ENCODE measurements at regions not wholly inside any gene's neighbourhood (a gene's known extent, or its start where the extent isn't known, plus 50 kb on each side); places are given as distances from the start of the nearest gene placed in this dataset.

GRCh38 chr3:192009903-192010302 is 548.9 kb downstream of the PYDC2 start:
- TF ChIP-seq POLR2A (IDR thresholded peaks at IDR 0.05) (no peak), CTCF (IDR thresholded peaks at IDR 0.05 in 8 of 11, conservative IDR thresholded peaks at IDR 0.05 in 3 of 11) (no peak), POLR2AphosphoS5 (IDR thresholded peaks at IDR 0.05) (no peak)
- Histone ChIP-seq H3K9me3 (peaks cover 0 to 24% (median 16%) of the 10 kb centered on the region in 8 donors), H3K4me1 (no peaks in the 10 kb centered on the region), H3K36me3 (no peaks in the 10 kb centered on the region), H3K27ac (no peak overlapping the region), H3K4me3 (no peak overlapping the region), H3K27me3 (replicated peaks in 1 of 7) (no peaks in the 10 kb centered on the region)
- intact Hi-C loops (cut with DNase I; ENCODE audit: low total_unique reads) = no loop called here
- no peak for DNase-seq
- 75 to 92% (median 84%) methylated on average over 2 of the region's 2 CpGs for WGBS, 5 donors

GRCh38 chr3:192010490-192010889 is 549.5 kb downstream of the PYDC2 start:
- no peak for DNase-seq
- WGBS, 5 donors = 44 to 73% (median 46%) methylated on average over 2 of the region's 2 CpGs
- intact Hi-C loops (cut with DNase I; ENCODE audit: low total_unique reads) = no loop called here
- H3K27me3 ChIP-seq (replicated peaks in 1 of 7) = no peaks in the 10 kb centered on the region
- H3K4me3 ChIP-seq = no peak overlapping the region
- peaks cover 0 to 24% (median 16%) of the 10 kb centered on the region in 8 donors for H3K9me3 ChIP-seq
- H3K27ac ChIP-seq = no peak overlapping the region
- no peaks in the 10 kb centered on the region for H3K4me1 ChIP-seq
- TF ChIP-seq CTCF (IDR thresholded peaks at IDR 0.05 in 8 of 11, conservative IDR thresholded peaks at IDR 0.05 in 3 of 11) (no peak), POLR2A (IDR thresholded peaks at IDR 0.05) (no peak), POLR2AphosphoS5 (IDR thresholded peaks at IDR 0.05) (no peak)
- no peaks in the 10 kb centered on the region for H3K36me3 ChIP-seq

GRCh38 chr3:192011137-192011536 is 550.2 kb downstream of the PYDC2 start:
- WGBS, 5 donors = 85 to 98% (median 89%) methylated on average over 1 of the region's 1 CpG
- TF ChIP-seq POLR2AphosphoS5 (IDR thresholded peaks at IDR 0.05) (no peak), POLR2A (IDR thresholded peaks at IDR 0.05) (no peak), CTCF (IDR thresholded peaks at IDR 0.05 in 8 of 11, conservative IDR thresholded peaks at IDR 0.05 in 3 of 11) (no peak)
- DNase-seq = no peak
- intact Hi-C loops (cut with DNase I; ENCODE audit: low total_unique reads) = no loop called here
- Histone ChIP-seq H3K9me3 (peaks cover 0 to 24% (median 16%) of the 10 kb centered on the region in 8 donors), H3K4me1 (no peaks in the 10 kb centered on the region), H3K27ac (no peak overlapping the region), H3K27me3 (replicated peaks in 1 of 7) (no peaks in the 10 kb centered on the region), H3K36me3 (no peaks in the 10 kb centered on the region), H3K4me3 (no peak overlapping the region)

GRCh38 chr3:192013110-192013509 is 552.1 kb downstream of the PYDC2 start:
- no peak for DNase-seq

More at GRCh38 chr3:192013110-192013509, 552.1 kb downstream of the PYDC2 start:
- Histone ChIP-seq H3K36me3 (no peaks in the 10 kb centered on the region), H3K27me3 (replicated peaks in 1 of 7) (no peaks in the 10 kb centered on the region), H3K4me3 (no peak overlapping the region), H3K9me3 (peaks cover 0 to 30% (median 18%) of the 10 kb centered on the region in 8 donors), H3K4me1 (no peaks in the 10 kb centered on the region), H3K27ac (no peak overlapping the region)
- no peak for TF ChIP-seq POLR2AphosphoS5 (IDR thresholded peaks at IDR 0.05)
- TF ChIP-seq POLR2A (IDR thresholded peaks at IDR 0.05) = no peak
- no peak for TF ChIP-seq CTCF (IDR thresholded peaks at IDR 0.05 in 8 of 11, conservative IDR thresholded peaks at IDR 0.05 in 3 of 11)
- intact Hi-C loops (cut with DNase I; ENCODE audit: low total_unique reads) = no loop called here
- 65 to 91% (median 74%) methylated on average over 1 of the region's 1 CpG for whole genome bisulfite sequencing, 5 donors

Measured in spleen (tissue), 11 donors.